ENCODE measurements at regions not wholly inside any gene's neighbourhood (a gene's known extent, or its start where the extent isn't known, plus 50 kb on each side); places are given as distances from the start of the nearest gene placed in this dataset.

GRCh38 chr2:41894563-41895333, 153.1 kb upstream of the PKDCC start:
- DNase-seq (no peak), ATAC-seq (peak in 1 of 4 donors; percentile 28)
- Histone ChIP-seq H3K36me3 (ENCODE audit: insufficient read depth in 1 of 2, low read depth in 1 of 2) (no peaks in the 10 kb centered on the region), H3K27me3 (ENCODE audit: insufficient read depth in 3 of 3, low read length in 2 of 3) (no peaks in the 10 kb centered on the region), H3K4me3 (no peak overlapping the region), H3K9me3 (no peaks in the 10 kb centered on the region), H3K27ac (no peak overlapping the region), H3K4me1 (no peaks in the 10 kb centered on the region)
- WGBS, 3 donors = 67 to 86% (median 76%) methylated on average over 5 of the region's 5 CpGs
- TF ChIP-seq CTCF (IDR thresholded peaks at IDR 0.05) = no peak
- intact Hi-C loops (cut with DNase I) = no loop called here

GRCh38 chr2:41895334-41895664, 152.5 kb upstream of the PKDCC start:
- WGBS, 3 donors = 76 to 93% (median 89%) methylated on average over 1 of the region's 1 CpG

GRCh38 chr2:41896186-41896846, 151.5 kb upstream of the PKDCC start:
- no peak overlapping the region for H3K4me3 ChIP-seq
- ATAC-seq = no peak
- no peak for DNase-seq
- no peak overlapping the region for H3K27ac ChIP-seq
- H3K36me3 ChIP-seq (ENCODE audit: insufficient read depth in 1 of 2, low read depth in 1 of 2) = no peaks in the 10 kb centered on the region
- intact Hi-C loops (cut with DNase I) = no loop called here
- no peak for TF ChIP-seq CTCF (IDR thresholded peaks at IDR 0.05)
- H3K9me3 ChIP-seq = no peaks in the 10 kb centered on the region
- no peaks in the 10 kb centered on the region for H3K27me3 ChIP-seq (ENCODE audit: insufficient read depth in 3 of 3, low read length in 2 of 3)
- 84 to 88% (median 86%) methylated on average over 5 of the region's 5 CpGs for WGBS, 3 donors
- no peaks in the 10 kb centered on the region for H3K4me1 ChIP-seq

More at GRCh38 chr2:41895334-41895664, 152.5 kb upstream of the PKDCC start:
- H3K27me3 ChIP-seq (ENCODE audit: insufficient read depth in 3 of 3, low read length in 2 of 3) = no peaks in the 10 kb centered on the region
- H3K4me3 ChIP-seq = no peak overlapping the region
- H3K27ac ChIP-seq = no peak overlapping the region
- ATAC-seq = no peak
- DNase-seq = no peak
- no peaks in the 10 kb centered on the region for H3K36me3 ChIP-seq (ENCODE audit: insufficient read depth in 1 of 2, low read depth in 1 of 2)
- no peaks in the 10 kb centered on the region for H3K4me1 ChIP-seq
- no peaks in the 10 kb centered on the region for H3K9me3 ChIP-seq
- intact Hi-C loops (cut with DNase I) = no loop called here
- no peak for TF ChIP-seq CTCF (IDR thresholded peaks at IDR 0.05)

GRCh38 chr2:41899189-41899588, 148.6 kb upstream of the PKDCC start:
- H3K27ac ChIP-seq = no peak overlapping the region
- H3K9me3 ChIP-seq = no peaks in the 10 kb centered on the region
- whole genome bisulfite sequencing, 3 donors = 69 to 88% (median 73%) methylated on average over 2 of the region's 2 CpGs
- ATAC-seq = no peak
- TF ChIP-seq CTCF (IDR thresholded peaks at IDR 0.05) = no peak
- H3K4me1 ChIP-seq = no peaks in the 10 kb centered on the region
- H3K4me3 ChIP-seq = no peak overlapping the region
- H3K36me3 ChIP-seq (ENCODE audit: insufficient read depth in 1 of 2, low read depth in 1 of 2) = no peaks in the 10 kb centered on the region
- no peaks in the 10 kb centered on the region for H3K27me3 ChIP-seq (ENCODE audit: insufficient read depth in 3 of 3, low read length in 2 of 3)
- DNase-seq = no peak
- intact Hi-C loops (cut with DNase I) = no loop called here
